AG09319 (cell line): ENCODE measurements at regions not wholly inside any gene's neighbourhood (a gene's known extent, or its start where the extent isn't known, plus 50 kb on each side); places are given as distances from the start of the nearest gene placed in this dataset.

Experiments
- DNase-seq: peaks from one replicate; pipeline ENCODE4 v3.0.0-alpha.2; 2010; ENCODE audit warnings: low read depth; ENCODE audit errors: extremely low read depth
- TF ChIP-seq, protein P1 (sequence below): IDR thresholded peaks from 2 replicates; pipeline ENCODE4 v1.5.1; 2011; ENCODE audit warnings: low read depth, mild to moderate bottlenecking, inconsistent platforms, low read length, moderate library complexity

DNA sequence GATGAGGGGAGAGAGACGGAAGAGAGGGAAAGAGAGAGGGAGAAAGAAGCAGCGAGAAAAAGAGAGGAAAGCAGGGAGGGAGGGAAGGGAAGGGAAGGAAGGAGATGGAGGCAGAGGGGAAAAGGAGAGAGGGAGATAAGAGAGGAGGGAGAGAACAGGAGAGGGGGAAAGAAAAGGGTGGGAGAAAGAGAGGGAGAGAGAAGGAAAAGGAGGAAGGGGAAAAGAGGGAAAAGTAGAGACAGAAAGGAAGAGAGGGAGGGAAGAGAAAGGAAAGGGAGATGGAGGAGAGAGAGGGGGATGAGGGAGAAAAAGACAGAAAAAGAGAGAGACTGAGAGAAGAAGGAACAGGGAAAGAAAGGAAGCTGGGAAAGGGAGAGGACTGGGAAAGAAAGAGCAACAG, 814.4 kb downstream of the CDH11 start:
- TF ChIP-seq, protein P1, sequence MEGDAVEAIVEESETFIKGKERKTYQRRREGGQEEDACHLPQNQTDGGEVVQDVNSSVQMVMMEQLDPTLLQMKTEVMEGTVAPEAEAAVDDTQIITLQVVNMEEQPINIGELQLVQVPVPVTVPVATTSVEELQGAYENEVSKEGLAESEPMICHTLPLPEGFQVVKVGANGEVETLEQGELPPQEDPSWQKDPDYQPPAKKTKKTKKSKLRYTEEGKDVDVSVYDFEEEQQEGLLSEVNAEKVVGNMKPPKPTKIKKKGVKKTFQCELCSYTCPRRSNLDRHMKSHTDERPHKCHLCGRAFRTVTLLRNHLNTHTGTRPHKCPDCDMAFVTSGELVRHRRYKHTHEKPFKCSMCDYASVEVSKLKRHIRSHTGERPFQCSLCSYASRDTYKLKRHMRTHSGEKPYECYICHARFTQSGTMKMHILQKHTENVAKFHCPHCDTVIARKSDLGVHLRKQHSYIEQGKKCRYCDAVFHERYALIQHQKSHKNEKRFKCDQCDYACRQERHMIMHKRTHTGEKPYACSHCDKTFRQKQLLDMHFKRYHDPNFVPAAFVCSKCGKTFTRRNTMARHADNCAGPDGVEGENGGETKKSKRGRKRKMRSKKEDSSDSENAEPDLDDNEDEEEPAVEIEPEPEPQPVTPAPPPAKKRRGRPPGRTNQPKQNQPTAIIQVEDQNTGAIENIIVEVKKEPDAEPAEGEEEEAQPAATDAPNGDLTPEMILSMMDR: no peak
- no peak for DNase-seq

DNA sequence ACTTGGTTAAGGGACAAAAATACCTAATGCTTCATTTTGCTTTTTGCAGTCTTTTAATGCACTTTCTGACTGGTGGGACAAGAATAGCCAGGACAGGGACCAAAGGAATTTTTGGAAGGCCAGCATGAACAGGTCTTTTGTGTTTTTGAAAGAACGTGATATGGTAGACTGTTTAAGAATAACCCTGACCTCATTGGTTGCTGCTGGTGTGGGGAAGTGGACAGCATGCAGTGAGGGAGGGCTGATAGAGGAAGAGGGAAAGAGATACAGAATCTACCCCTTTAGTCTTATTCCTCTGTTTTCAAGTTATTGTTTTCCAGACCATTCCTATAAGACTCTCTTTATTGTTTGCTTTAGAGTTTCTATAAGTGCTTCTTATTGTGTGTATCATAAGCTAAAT, 816.2 kb downstream of the CDH11 start:
- no peak for DNase-seq
- TF ChIP-seq, protein P1: no peak

DNA sequence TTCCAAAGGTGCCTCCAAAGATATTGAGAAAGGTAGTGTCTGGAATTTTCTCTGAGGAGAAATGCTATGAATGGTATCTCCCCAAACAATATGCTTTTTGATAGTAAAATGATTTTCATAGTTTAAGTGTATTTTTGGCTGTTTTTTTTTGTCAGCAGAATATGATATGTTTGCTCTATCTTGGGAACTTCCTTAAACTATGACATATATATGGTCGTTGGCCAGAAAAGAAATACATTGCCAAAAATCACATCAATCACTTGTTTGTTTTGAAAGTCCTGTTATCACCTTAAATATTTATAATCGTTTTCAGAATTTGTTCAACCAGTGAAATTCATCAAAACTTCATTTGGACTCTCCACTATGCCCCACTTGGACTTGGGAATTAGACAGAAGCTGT, 816.9 kb downstream of the CDH11 start:
- TF ChIP-seq, protein P1: no peak
- DNase-seq: no peak

DNA sequence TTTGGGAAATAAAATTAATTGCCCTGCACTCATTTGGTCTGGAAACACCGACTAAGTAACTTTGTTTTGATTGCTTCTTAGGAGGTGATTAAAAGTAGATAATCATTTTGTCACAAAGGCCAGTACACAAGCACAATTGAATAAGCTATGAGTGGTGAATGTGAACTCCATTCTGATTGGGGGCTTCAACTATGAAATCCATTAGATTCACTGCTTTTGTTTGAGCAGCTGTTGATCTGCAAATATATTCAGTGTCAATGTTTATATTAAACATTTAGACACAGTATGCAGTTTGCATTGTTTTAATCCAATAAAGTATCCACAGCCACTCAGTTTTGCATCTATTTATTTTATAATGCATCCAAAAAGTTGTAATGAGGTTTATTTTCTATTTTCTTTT, 817.5 kb downstream of the CDH11 start:
- TF ChIP-seq, protein P1: no peak
- no peak for DNase-seq

DNA sequence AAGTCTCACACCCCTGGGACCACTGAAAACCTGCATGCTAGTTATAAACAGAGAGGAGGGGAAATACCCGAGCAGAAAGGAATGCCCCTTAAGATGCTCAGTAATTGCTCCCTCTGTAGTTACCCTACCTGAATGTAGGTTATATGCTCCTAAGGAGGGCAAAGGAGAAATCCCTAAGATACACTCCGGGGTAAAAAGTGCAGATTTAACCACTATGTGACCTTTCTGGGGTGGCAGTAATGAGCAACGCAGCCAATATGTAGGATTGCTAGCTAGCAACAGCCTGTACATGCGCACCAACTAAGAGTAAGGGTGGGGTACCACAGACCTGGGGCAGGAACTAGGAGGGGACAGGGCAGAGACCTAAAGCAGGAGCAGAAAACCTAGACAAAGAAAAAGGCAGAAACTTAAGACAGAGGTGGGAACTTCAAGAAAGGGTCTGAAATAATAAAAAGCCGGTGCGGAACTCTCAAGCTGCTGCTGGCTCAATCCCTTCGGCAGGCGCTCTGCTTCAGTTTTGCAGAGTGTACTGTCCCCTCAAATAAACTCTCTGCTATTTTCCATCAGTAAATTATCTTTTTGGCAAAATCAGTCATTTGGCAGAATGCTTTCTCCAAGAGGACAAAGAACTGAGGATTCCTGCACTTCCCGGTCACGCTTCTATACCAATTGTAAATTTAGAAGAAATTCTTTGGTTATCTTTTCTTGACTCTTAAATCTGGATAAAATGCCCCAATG, 823.8 kb downstream of the CDH11 start:
- no peak for DNase-seq
- TF ChIP-seq, protein P1: no peak

DNA sequence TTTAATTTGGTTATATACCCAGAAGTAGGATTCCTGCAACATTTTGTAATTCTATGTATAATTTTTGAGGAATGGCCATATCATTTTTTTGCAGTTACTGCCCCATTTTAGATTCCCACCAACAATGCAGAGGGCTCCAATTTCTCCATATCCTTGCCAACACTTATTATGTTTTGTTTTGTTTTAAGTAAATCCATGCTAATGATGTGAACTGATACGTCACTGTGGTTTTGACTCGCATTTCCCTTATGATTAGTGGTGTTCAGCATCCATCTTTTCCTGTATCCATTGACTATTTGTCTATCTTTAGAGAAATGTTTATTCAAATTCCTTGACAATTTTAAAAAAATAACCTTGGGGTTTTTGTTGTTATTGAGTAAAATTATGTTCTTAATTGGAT, 826.4 kb downstream of the CDH11 start:
- TF ChIP-seq, protein P1: no peak
- no peak for DNase-seq

DNA sequence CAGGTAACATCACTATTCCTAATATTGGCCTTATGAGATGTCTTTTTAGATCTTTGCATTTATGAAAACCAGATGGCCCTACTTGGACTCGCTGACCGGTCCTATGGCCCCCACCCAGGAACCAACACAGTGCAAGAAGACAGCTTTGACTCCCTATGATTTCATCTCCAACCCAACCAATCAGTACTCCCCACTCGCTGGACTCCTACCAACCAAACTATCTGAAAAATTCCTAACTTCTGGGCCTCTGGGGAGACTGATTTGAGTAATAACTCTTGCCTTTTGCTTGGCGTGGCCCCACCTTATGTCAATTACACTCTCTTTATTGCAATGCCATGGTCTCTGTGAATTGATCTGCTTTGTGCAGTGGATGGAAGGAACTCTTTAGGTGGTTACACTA, 828.9 kb downstream of the CDH11 start:
- no peak for DNase-seq
- TF ChIP-seq, protein P1: no peak
